ENCODE measurements at regions not wholly inside any gene's neighbourhood (a gene's known extent, or its start where the extent isn't known, plus 50 kb on each side); places are given as distances from the start of the nearest gene placed in this dataset.

GRCh38 chr2:107276034-107276433 is 390.1 kb upstream of the ST6GAL2 start:
- no peak for TF ChIP-seq EZH2phosphoT487 (IDR thresholded peaks at IDR 0.05; ENCODE audit: low read depth)
- TF ChIP-seq, protein P1, sequence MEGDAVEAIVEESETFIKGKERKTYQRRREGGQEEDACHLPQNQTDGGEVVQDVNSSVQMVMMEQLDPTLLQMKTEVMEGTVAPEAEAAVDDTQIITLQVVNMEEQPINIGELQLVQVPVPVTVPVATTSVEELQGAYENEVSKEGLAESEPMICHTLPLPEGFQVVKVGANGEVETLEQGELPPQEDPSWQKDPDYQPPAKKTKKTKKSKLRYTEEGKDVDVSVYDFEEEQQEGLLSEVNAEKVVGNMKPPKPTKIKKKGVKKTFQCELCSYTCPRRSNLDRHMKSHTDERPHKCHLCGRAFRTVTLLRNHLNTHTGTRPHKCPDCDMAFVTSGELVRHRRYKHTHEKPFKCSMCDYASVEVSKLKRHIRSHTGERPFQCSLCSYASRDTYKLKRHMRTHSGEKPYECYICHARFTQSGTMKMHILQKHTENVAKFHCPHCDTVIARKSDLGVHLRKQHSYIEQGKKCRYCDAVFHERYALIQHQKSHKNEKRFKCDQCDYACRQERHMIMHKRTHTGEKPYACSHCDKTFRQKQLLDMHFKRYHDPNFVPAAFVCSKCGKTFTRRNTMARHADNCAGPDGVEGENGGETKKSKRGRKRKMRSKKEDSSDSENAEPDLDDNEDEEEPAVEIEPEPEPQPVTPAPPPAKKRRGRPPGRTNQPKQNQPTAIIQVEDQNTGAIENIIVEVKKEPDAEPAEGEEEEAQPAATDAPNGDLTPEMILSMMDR (IDR thresholded peaks at IDR 0.05; ENCODE audit: low read depth, low read length): no peak
